ENCODE measurements at regions not wholly inside any gene's neighbourhood (a gene's known extent, or its start where the extent isn't known, plus 50 kb on each side); places are given as distances from the start of the nearest gene placed in this dataset.

DNA sequence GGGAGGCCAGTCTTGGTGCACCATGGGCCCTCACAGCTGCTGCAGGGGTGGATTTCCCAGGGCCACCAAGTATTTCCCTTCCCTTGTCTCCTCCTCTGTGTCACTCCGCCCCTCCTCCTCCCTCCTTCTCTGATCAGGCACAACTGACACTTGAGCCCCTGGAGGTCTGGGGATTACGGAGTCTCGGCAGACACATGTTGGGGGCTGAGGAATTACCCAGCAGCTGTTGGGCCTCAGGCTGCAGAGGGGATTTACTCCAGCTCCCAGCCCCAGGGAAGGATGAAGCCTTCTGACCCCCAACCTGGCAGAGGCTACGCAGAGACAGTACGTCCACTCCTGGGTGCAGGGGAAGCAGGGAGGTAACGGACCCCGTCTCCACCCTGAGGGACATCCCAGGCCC lies 420.5 kb upstream of the SULF2 start:
- H3K27me3 ChIP-seq = no peaks in the 10 kb centered on the region
- intact Hi-C loops (cut with DNase I) = no loop called here
- H3K36me3 ChIP-seq = no peaks in the 10 kb centered on the region
- DNase-seq (ENCODE audit: extremely low spot score in 2 of 2) = no peak
- H3K27ac ChIP-seq = no peak overlapping the region
- H3K4me1 ChIP-seq = no peaks in the 10 kb centered on the region
- TF ChIP-seq, protein P1, sequence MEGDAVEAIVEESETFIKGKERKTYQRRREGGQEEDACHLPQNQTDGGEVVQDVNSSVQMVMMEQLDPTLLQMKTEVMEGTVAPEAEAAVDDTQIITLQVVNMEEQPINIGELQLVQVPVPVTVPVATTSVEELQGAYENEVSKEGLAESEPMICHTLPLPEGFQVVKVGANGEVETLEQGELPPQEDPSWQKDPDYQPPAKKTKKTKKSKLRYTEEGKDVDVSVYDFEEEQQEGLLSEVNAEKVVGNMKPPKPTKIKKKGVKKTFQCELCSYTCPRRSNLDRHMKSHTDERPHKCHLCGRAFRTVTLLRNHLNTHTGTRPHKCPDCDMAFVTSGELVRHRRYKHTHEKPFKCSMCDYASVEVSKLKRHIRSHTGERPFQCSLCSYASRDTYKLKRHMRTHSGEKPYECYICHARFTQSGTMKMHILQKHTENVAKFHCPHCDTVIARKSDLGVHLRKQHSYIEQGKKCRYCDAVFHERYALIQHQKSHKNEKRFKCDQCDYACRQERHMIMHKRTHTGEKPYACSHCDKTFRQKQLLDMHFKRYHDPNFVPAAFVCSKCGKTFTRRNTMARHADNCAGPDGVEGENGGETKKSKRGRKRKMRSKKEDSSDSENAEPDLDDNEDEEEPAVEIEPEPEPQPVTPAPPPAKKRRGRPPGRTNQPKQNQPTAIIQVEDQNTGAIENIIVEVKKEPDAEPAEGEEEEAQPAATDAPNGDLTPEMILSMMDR (IDR thresholded peaks at IDR 0.05) = no peak
- TF ChIP-seq POLR2A (IDR thresholded peaks at IDR 0.05) (no peak), POLR2AphosphoS5 (IDR thresholded peaks at IDR 0.05; ENCODE audit: insufficient read depth in 1 of 2, low read depth in 1 of 2) (no peak)
- no peak overlapping the region for H3K4me3 ChIP-seq
- H3K9me3 ChIP-seq = no peaks in the 10 kb centered on the region

DNA sequence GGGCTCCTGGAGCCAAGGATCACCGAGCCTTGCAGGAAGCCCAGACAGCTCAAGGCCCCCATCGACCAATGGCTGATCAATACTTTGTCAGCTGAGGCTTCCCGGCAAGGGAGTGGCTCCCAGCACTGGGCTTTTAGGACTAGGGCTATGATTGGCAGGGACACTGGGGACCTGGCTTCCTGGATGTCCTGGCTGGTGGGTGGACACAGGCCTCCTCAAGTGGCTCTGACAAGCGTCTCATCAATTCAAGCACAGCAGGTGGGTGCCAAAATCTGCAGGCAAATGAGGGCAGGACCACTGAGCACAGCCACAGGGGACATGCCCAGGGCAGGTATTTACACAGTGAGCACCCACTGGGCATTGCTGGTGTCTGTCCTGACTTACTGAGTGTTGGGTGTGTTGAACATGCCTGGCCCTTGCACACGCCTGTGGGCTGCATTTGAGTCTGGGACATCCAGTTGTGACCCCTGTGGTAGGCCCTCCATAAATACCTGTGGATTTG lies 420.1 kb upstream of the SULF2 start:
- Histone ChIP-seq H3K9me3 (no peaks in the 10 kb centered on the region), H3K27ac (no peak overlapping the region), H3K4me1 (no peaks in the 10 kb centered on the region), H3K36me3 (no peaks in the 10 kb centered on the region), H3K4me3 (no peak overlapping the region), H3K27me3 (no peaks in the 10 kb centered on the region)
- no peak for TF ChIP-seq POLR2A (IDR thresholded peaks at IDR 0.05)
- TF ChIP-seq, protein P1 (IDR thresholded peaks at IDR 0.05) = no peak
- no peak for TF ChIP-seq POLR2AphosphoS5 (IDR thresholded peaks at IDR 0.05; ENCODE audit: insufficient read depth in 1 of 2, low read depth in 1 of 2)
- no peak for DNase-seq (ENCODE audit: extremely low spot score in 2 of 2)
- intact Hi-C loops (cut with DNase I) = no loop called here

DNA sequence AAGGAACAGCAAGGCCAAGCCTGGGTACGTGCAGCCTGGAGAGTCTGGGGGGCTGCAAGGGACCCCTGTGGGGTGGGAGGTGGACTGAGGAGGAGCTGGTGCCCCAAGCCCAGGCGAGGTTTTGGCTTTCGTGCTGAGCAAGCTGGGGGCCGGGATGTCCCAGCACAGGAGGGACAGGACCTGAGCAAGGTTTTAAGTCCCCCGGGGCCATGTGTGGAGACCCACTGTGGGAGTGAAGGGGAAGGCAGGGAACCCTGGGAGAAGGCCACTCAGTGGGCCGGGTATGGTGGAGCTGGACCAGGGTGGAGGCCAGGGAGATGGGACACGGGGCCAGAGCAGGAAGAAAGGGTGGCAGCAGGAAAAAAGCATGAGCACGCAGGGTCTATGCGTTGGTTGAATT lies 419.2 kb upstream of the SULF2 start:
- Histone ChIP-seq H3K27ac (no peak overlapping the region), H3K36me3 (no peaks in the 10 kb centered on the region), H3K9me3 (no peaks in the 10 kb centered on the region), H3K4me1 (peaks cover 3% of the 10 kb centered on the region), H3K27me3 (no peaks in the 10 kb centered on the region), H3K4me3 (no peak overlapping the region)
- TF ChIP-seq POLR2A (IDR thresholded peaks at IDR 0.05) (no peak), POLR2AphosphoS5 (IDR thresholded peaks at IDR 0.05; ENCODE audit: insufficient read depth in 1 of 2, low read depth in 1 of 2) (no peak)
- TF ChIP-seq, protein P1 (IDR thresholded peaks at IDR 0.05) = no peak
- intact Hi-C loops (cut with DNase I) = no loop called here
- DNase-seq (ENCODE audit: extremely low spot score in 2 of 2) = no peak

DNA sequence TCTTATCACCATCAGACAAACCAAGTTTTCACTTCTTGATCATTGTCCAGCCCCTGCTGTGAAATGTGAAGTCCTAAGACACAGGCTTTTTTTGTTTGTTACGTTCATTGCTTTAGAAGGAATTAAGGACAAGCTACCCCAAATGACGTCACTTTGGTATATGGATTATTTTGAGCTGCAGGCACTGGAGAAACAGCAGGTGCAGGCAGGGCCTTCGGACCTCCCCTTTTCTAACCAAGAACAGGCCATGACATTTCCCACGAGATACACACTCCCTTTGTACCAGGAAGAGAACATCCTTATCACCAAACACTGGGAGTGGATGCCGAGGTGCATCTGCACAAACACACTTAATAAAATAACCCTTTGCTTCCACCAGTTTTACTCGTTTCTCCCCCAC lies 418.0 kb upstream of the SULF2 start:
- Histone ChIP-seq H3K9me3 (no peaks in the 10 kb centered on the region), H3K27me3 (no peaks in the 10 kb centered on the region), H3K4me1 (peaks cover 13% of the 10 kb centered on the region), H3K4me3 (no peak overlapping the region), H3K27ac (no peak overlapping the region), H3K36me3 (no peaks in the 10 kb centered on the region)
- intact Hi-C loops (cut with DNase I) = no loop called here
- TF ChIP-seq POLR2AphosphoS5 (IDR thresholded peaks at IDR 0.05; ENCODE audit: insufficient read depth in 1 of 2, low read depth in 1 of 2) (no peak), POLR2A (IDR thresholded peaks at IDR 0.05) (no peak)
- TF ChIP-seq, protein P1 (IDR thresholded peaks at IDR 0.05) = no peak
- no peak for DNase-seq (ENCODE audit: extremely low spot score in 2 of 2)

DNA sequence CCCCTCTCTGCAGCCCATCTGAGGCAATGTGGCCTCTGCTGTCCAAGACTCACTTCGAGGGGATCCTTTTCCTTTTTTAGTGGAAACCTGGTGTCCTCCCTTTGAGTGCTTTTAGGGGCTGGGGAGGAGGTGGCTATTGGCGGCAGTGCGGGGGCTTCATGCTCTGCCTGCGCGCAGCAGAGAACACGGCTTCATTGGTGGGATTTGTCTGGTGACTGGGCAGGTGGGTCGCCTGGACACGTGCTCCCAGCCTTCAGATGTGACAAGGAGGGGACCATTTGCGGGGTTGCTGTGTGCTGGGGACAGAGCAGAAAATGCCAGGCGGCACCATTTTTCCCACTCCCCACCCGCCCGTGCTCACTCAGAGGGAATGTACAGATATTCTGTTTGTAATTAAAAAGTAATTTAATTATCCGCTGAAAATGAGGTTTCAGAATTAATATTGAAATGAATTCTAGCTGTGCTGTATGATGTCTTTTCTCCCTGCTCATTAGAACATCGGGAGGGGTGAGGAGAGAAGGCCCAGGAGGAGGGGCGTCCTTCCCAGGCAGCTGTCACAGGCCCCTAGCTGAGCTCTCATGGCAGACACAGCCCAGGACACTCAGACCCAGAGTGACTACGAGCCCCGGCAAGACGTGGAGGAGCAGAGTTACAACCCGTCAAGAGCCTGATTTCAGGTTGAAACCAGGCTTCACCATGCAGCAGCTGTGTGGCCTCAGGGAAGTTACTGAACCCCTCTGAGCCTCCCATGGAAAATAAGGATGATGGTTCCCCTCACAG lies 417.2 kb upstream of the SULF2 start:
- Histone ChIP-seq H3K9me3 (no peaks in the 10 kb centered on the region), H3K36me3 (no peaks in the 10 kb centered on the region), H3K27me3 (no peaks in the 10 kb centered on the region), H3K27ac (no peak overlapping the region), H3K4me3 (no peak overlapping the region), H3K4me1 (peaks cover 17% of the 10 kb centered on the region)
- TF ChIP-seq, protein P1 (IDR thresholded peaks at IDR 0.05) = no peak
- no peak for TF ChIP-seq POLR2A (IDR thresholded peaks at IDR 0.05)
- no peak for TF ChIP-seq POLR2AphosphoS5 (IDR thresholded peaks at IDR 0.05; ENCODE audit: insufficient read depth in 1 of 2, low read depth in 1 of 2)
- no peak for DNase-seq (ENCODE audit: extremely low spot score in 2 of 2)
- intact Hi-C loops (cut with DNase I) = no loop called here
